Astrocyte (in vitro differentiated cells and primary cell): ENCODE measurements at regions not wholly inside any gene's neighbourhood (a gene's known extent, or its start where the extent isn't known, plus 50 kb on each side); places are given as distances from the start of the nearest gene placed in this dataset.

Source experiments
- DNase-seq: peaks from one replicate; pipeline ENCODE4 v3.0.0-alpha.2; 2010; ENCODE audit warnings: low read depth
- FAIRE-seq: peaks from 2 replicates; lab custom pipeline; 2011; peaks lifted over from hg19 to GRCh38; lab: Jason Lieb, UNC
- H2AFZ ChIP-seq: 2 replicates; pipeline ENCODE4 v1.6.0; 2012; ENCODE audit warnings: low read depth, low read length, inconsistent platforms
- H3K27ac ChIP-seq: 2 replicates; pipeline ENCODE4 v1.5.1; 2011; ENCODE audit warnings: low read depth, low read length, inconsistent platforms
- H3K27me3 ChIP-seq: 2 replicates; pipeline ENCODE4 v1.6.0; 2011; ENCODE audit warnings: low read length, inconsistent platforms; ENCODE audit not compliant: insufficient read depth
- H3K36me3 ChIP-seq: 2 replicates; pipeline ENCODE4 v1.5.1; 2011; ENCODE audit warnings: low read length, inconsistent platforms; ENCODE audit not compliant: insufficient read depth
- H3K4me1 ChIP-seq: 2 replicates; pipeline ENCODE4 v1.5.1; 2011; ENCODE audit warnings: low read length, inconsistent platforms; ENCODE audit not compliant: insufficient read depth
- H3K4me2 ChIP-seq: 2 replicates; pipeline ENCODE4 v1.6.0; 2012; ENCODE audit warnings: low read length, inconsistent platforms
- H3K4me3 ChIP-seq: 2 replicates; pipeline ENCODE4 v1.5.1; 2011; ENCODE audit warnings: low read depth, mild to moderate bottlenecking, low read length, inconsistent platforms; ENCODE audit not compliant: insufficient read depth
- H3K79me2 ChIP-seq: 2 replicates; pipeline ENCODE4 v1.6.0; 2012; ENCODE audit warnings: mild to moderate bottlenecking, low read length, inconsistent platforms; ENCODE audit not compliant: insufficient read depth
- H3K9ac ChIP-seq: 2 replicates; pipeline ENCODE4 v1.6.0; 2012; ENCODE audit warnings: mild to moderate bottlenecking, low read length, inconsistent platforms
- H3K9me3 ChIP-seq: 2 replicates; pipeline ENCODE4 v1.5.1; 2012; ENCODE audit warnings: low read depth, mild to moderate bottlenecking, low read length, inconsistent platforms; ENCODE audit not compliant: insufficient read depth
- H4K20me1 ChIP-seq: 2 replicates; pipeline ENCODE4 v1.6.0; 2012; ENCODE audit warnings: low read length, inconsistent platforms; ENCODE audit not compliant: insufficient read depth
- H3K27ac Mint-ChIP-seq: one replicate; pipeline ENCODE4 v1.8.0; 2021; ENCODE audit warnings: mild to moderate bottlenecking, mixed read lengths; ENCODE audit not compliant: unreplicated experiment
- H3K27me3 Mint-ChIP-seq: one replicate; pipeline ENCODE4 v1.8.0; 2021; ENCODE audit warnings: low read depth, mixed read lengths; ENCODE audit not compliant: unreplicated experiment
- H3K36me3 Mint-ChIP-seq: one replicate; pipeline ENCODE4 v1.8.0; 2021; ENCODE audit warnings: low read depth, mixed read lengths; ENCODE audit not compliant: unreplicated experiment
- H3K4me1 Mint-ChIP-seq: one replicate; pipeline ENCODE4 v1.8.0; 2021; ENCODE audit warnings: low read depth, mixed read lengths; ENCODE audit not compliant: unreplicated experiment
- H3K4me3 Mint-ChIP-seq: one replicate; pipeline ENCODE4 v1.8.0; 2021; ENCODE audit warnings: mild to moderate bottlenecking, moderate library complexity, mixed read lengths; ENCODE audit not compliant: unreplicated experiment
- H3K9me3 Mint-ChIP-seq: one replicate; pipeline ENCODE4 v1.8.0; 2021; ENCODE audit warnings: mild to moderate bottlenecking, mixed read lengths; ENCODE audit not compliant: unreplicated experiment
- CTCF ChIP-seq: IDR thresholded peaks from 2 replicates; pipeline ENCODE4 v1.5.1; 2011; ENCODE audit warnings: low read depth, mild to moderate bottlenecking, inconsistent platforms, low read length, moderate library complexity; ENCODE audit not compliant: insufficient read depth
- EZH2 ChIP-seq: IDR thresholded peaks from 2 replicates; pipeline ENCODE4 v1.6.1; 2012; ENCODE audit warnings: mild to moderate bottlenecking, low read length, inconsistent platforms; ENCODE audit not compliant: insufficient read depth

- Histone ChIP-seq H4K20me1 (no peaks in the 10 kb centered on the region), H3K4me3 (no peak overlapping the region), H3K9ac (no peak overlapping the region), H3K27ac (no peak overlapping the region), H3K79me2 (no peaks in the 10 kb centered on the region), H3K36me3 (no peaks in the 10 kb centered on the region), H2AFZ (no peak overlapping the region), H3K27me3 (peaks cover 3% of the 10 kb centered on the region), H3K4me2 (no peak overlapping the region), H3K4me1 (peaks cover 6% of the 10 kb centered on the region), H3K9me3 (no peaks in the 10 kb centered on the region)
- Mint-ChIP-seq H3K4me3 (no peak overlapping the region), H3K27ac (no peak overlapping the region), H3K36me3 (no peaks in the 10 kb centered on the region), H3K4me1 (peaks cover 12% of the 10 kb centered on the region), H3K9me3 (peaks cover 1% of the 10 kb centered on the region), H3K27me3 (peaks cover 2% of the 10 kb centered on the region)
- TF ChIP-seq CTCF (no peak), EZH2 (no peak)
- FAIRE-seq (no peak), DNase-seq (no peak)
Measured at GRCh38 chr3:14322001-14322400, 80.4 kb upstream of the SLC6A6 start.

- Histone ChIP-seq H3K4me3 (no peak overlapping the region), H3K9me3 (no peaks in the 10 kb centered on the region), H3K4me2 (no peak overlapping the region), H2AFZ (no peak overlapping the region), H4K20me1 (no peaks in the 10 kb centered on the region), H3K79me2 (no peaks in the 10 kb centered on the region), H3K27ac (no peak overlapping the region), H3K4me1 (peaks cover 6% of the 10 kb centered on the region), H3K27me3 (no peaks in the 10 kb centered on the region), H3K9ac (no peak overlapping the region), H3K36me3 (no peaks in the 10 kb centered on the region)
- H3K9me3 Mint-ChIP-seq, result peaks cover 1% of the 10 kb centered on the region
- peaks cover 12% of the 10 kb centered on the region for H3K4me1 Mint-ChIP-seq
- no peak overlapping the region for H3K4me3 Mint-ChIP-seq
- H3K27ac Mint-ChIP-seq, result no peak overlapping the region
- no peaks in the 10 kb centered on the region for H3K36me3 Mint-ChIP-seq
- no peak for TF ChIP-seq CTCF
- no peak for TF ChIP-seq EZH2
- H3K27me3 Mint-ChIP-seq, result peaks cover 2% of the 10 kb centered on the region
- DNase-seq (no peak), FAIRE-seq (no peak)
Measured at GRCh38 chr3:14322667-14323295, 79.6 kb upstream of the SLC6A6 start.

GRCh38 chr3:14323401-14324223, 78.8 kb upstream of the SLC6A6 start:
- H3K27ac ChIP-seq, result no peak overlapping the region
- no peaks in the 10 kb centered on the region for H3K9me3 ChIP-seq
- H3K36me3 ChIP-seq, result no peaks in the 10 kb centered on the region
- TF ChIP-seq EZH2, result no peak
- TF ChIP-seq CTCF, result no peak
- H3K27ac Mint-ChIP-seq, result no peak overlapping the region
- no peak overlapping the region for H3K4me2 ChIP-seq
- H3K9ac ChIP-seq, result no peak overlapping the region
- H3K4me3 ChIP-seq, result no peak overlapping the region
- no peaks in the 10 kb centered on the region for H3K79me2 ChIP-seq
- peak overlapping the region; percentile 32 for H2AFZ ChIP-seq
- H3K9me3 Mint-ChIP-seq, result peaks cover 1% of the 10 kb centered on the region
- no peaks in the 10 kb centered on the region for H3K27me3 ChIP-seq
- FAIRE-seq (no peak), DNase-seq (no peak)
- H3K4me1 Mint-ChIP-seq, result peaks cover 12% of the 10 kb centered on the region
- peaks cover 6% of the 10 kb centered on the region for H3K4me1 ChIP-seq
- no peaks in the 10 kb centered on the region for H4K20me1 ChIP-seq
- no peak overlapping the region for H3K4me3 Mint-ChIP-seq
- no peaks in the 10 kb centered on the region for H3K36me3 Mint-ChIP-seq
- H3K27me3 Mint-ChIP-seq, result peaks cover 2% of the 10 kb centered on the region
